Activated B cell treated with CpG ODN at 0.5 μM for 24 hours (primary cell): ENCODE measurements at regions not wholly inside any gene's neighbourhood (a gene's known extent, or its start where the extent isn't known, plus 50 kb on each side); places are given as distances from the start of the nearest gene placed in this dataset.

ENCODE experiments used
- ATAC-seq: fragments of 200-7000 bp; cut with Tn5 transposase; one replicate; pipeline ENCODE4 v1.10.0; 2021; ENCODE audit warnings: low read depth, mild to moderate bottlenecking, moderate library complexity
- CTCF ChIA-PET: fragments of 350-600 bp; sonication (Branson Sonifier 250); formaldehyde crosslinking; loops from one replicate; lab custom pipeline; 2021; ENCODE audit warnings: antibody characterized with exemption; lab: Charles Lee
- POLR2A ChIA-PET: fragments of 350-600 bp; sonication (Branson Sonifier 250); formaldehyde crosslinking; loops from one replicate; lab custom pipeline; 2021; ENCODE audit warnings: antibody characterized with exemption; lab: Charles Lee
- DNase-seq: peaks from one replicate; pipeline ENCODE4 v3.0.0; 2022
- H3K27ac Mint-ChIP-seq: one replicate; pipeline ENCODE4 v1.8.0; 2020; ENCODE audit warnings: mixed read lengths
- H3K27me3 Mint-ChIP-seq: one replicate; pipeline ENCODE4 v1.8.0; 2021; ENCODE audit warnings: mixed read lengths
- H3K36me3 Mint-ChIP-seq: one replicate; pipeline ENCODE4 v1.8.0; 2021; ENCODE audit warnings: low read depth, mixed read lengths
- H3K4me1 Mint-ChIP-seq: one replicate; pipeline ENCODE4 v1.8.0; 2021; ENCODE audit warnings: mixed read lengths
- H3K4me3 Mint-ChIP-seq: one replicate; pipeline ENCODE4 v1.8.0; 2020; ENCODE audit warnings: mild to moderate bottlenecking, mixed read lengths
- H3K9me3 Mint-ChIP-seq: one replicate; pipeline ENCODE4 v1.8.0; 2020; ENCODE audit warnings: mixed read lengths
- CTCF ChIP-seq: fragments of 200-600 bp; IDR thresholded peaks from one replicate; pipeline ENCODE4 v1.8.0; 2022; ENCODE audit warnings: antibody characterized with exemption, mild to moderate bottlenecking
- intact Hi-C: fragments of 100-400 bp; cut with micrococcal nuclease; formaldehyde crosslinking; loops from one replicate; pipeline ENCODE4 v1.15.1; 2024

- intact Hi-C loops: no loop called here
- DNase-seq: no peak
- H3K9me3 Mint-ChIP-seq: peaks cover 4% of the 10 kb centered on the region
- H3K36me3 Mint-ChIP-seq: no peaks in the 10 kb centered on the region
- no peak overlapping the region for H3K27ac Mint-ChIP-seq
- TF ChIP-seq CTCF: no peak
- H3K4me1 Mint-ChIP-seq: no peaks in the 10 kb centered on the region
- no peaks in the 10 kb centered on the region for H3K27me3 Mint-ChIP-seq
- H3K4me3 Mint-ChIP-seq: no peak overlapping the region
- no peak for ATAC-seq
- ChIA-PET CTCF (no interaction called here), POLR2A (no interaction called here)
Measured at GRCh38 chr7:115233809-115234208, 311.9 kb downstream of the MDFIC start.

- H3K36me3 Mint-ChIP-seq: no peaks in the 10 kb centered on the region
- CTCF ChIA-PET: no interaction called here
- H3K9me3 Mint-ChIP-seq: peaks cover 4% of the 10 kb centered on the region
- intact Hi-C loops: no loop called here
- DNase-seq: no peak
- no peaks in the 10 kb centered on the region for H3K4me1 Mint-ChIP-seq
- H3K4me3 Mint-ChIP-seq: no peak overlapping the region
- H3K27ac Mint-ChIP-seq: no peak overlapping the region
- TF ChIP-seq CTCF: no peak
- H3K27me3 Mint-ChIP-seq: no peaks in the 10 kb centered on the region
- POLR2A ChIA-PET: no interaction called here
- ATAC-seq: no peak
Measured at GRCh38 chr7:115232041-115232440, 310.1 kb downstream of the MDFIC start.

GRCh38 chr7:115230882-115231571 lies 309.1 kb downstream of the MDFIC start:
- CTCF ChIA-PET: no interaction called here
- H3K36me3 Mint-ChIP-seq: no peaks in the 10 kb centered on the region

GRCh38 chr7:115229401-115230105 lies 307.7 kb downstream of the MDFIC start:
- intact Hi-C loops: no loop called here
- no peak for TF ChIP-seq CTCF
- Mint-ChIP-seq H3K36me3 (no peaks in the 10 kb centered on the region), H3K4me3 (no peak overlapping the region), H3K4me1 (no peaks in the 10 kb centered on the region), H3K27me3 (no peaks in the 10 kb centered on the region), H3K27ac (no peak overlapping the region), H3K9me3 (no peaks in the 10 kb centered on the region)
- ChIA-PET POLR2A (no interaction called here), CTCF (no interaction called here)
- DNase-seq (no peak), ATAC-seq (no peak)

More at GRCh38 chr7:115230882-115231571, 309.1 kb downstream of the MDFIC start:
- no peak for ATAC-seq
- no peak for DNase-seq
- no peak overlapping the region for H3K4me3 Mint-ChIP-seq
- intact Hi-C loops: no loop called here
- no peak overlapping the region for H3K27ac Mint-ChIP-seq
- H3K27me3 Mint-ChIP-seq: no peaks in the 10 kb centered on the region
- POLR2A ChIA-PET: no interaction called here
- H3K9me3 Mint-ChIP-seq: peaks cover 4% of the 10 kb centered on the region
- TF ChIP-seq CTCF: no peak
- H3K4me1 Mint-ChIP-seq: no peaks in the 10 kb centered on the region

- H3K27ac Mint-ChIP-seq: no peak overlapping the region
- no peak for DNase-seq
- intact Hi-C loops: no loop called here
- no peaks in the 10 kb centered on the region for H3K4me1 Mint-ChIP-seq
- H3K36me3 Mint-ChIP-seq: no peaks in the 10 kb centered on the region
- no peak for ATAC-seq
- ChIA-PET CTCF (no interaction called here), POLR2A (no interaction called here)
- no peak for TF ChIP-seq CTCF
- H3K9me3 Mint-ChIP-seq: no peaks in the 10 kb centered on the region
- no peaks in the 10 kb centered on the region for H3K27me3 Mint-ChIP-seq
- H3K4me3 Mint-ChIP-seq: no peak overlapping the region
Measured at GRCh38 chr7:115227473-115228235, 305.8 kb downstream of the MDFIC start.
